HFFc6 (cell line): ENCODE measurements at regions not wholly inside any gene's neighbourhood (a gene's known extent, or its start where the extent isn't known, plus 50 kb on each side); places are given as distances from the start of the nearest gene placed in this dataset.

Source experiments
- DNase-seq: peaks from one replicate; pipeline ENCODE4 v3.0.0-alpha.2; 2018
- H3K27ac Mint-ChIP-seq: 2 replicates; pipeline ENCODE4 v1.8.0; 2020; ENCODE audit warnings: mild to moderate bottlenecking, mixed read lengths
- H3K27me3 Mint-ChIP-seq: 2 replicates; pipeline ENCODE4 v1.8.0; 2021; ENCODE audit warnings: mild to moderate bottlenecking, moderate library complexity, mixed read lengths; ENCODE audit not compliant: insufficient read depth
- H3K36me3 Mint-ChIP-seq: 2 replicates; pipeline ENCODE4 v1.8.0; 2021; ENCODE audit warnings: low read depth, mixed read lengths
- H3K4me1 Mint-ChIP-seq: 2 replicates; pipeline ENCODE4 v1.8.0; 2020; ENCODE audit warnings: low read depth, mixed read lengths
- H3K4me3 Mint-ChIP-seq: 2 replicates; pipeline ENCODE4 v1.8.0; 2020; ENCODE audit warnings: mild to moderate bottlenecking, moderate library complexity, mixed read lengths
- H3K9me3 Mint-ChIP-seq: 2 replicates; pipeline ENCODE4 v1.8.0; 2020; ENCODE audit warnings: mild to moderate bottlenecking, mixed read lengths
- CTCF ChIP-seq: fragments of 200-600 bp; sonication (generic); IDR thresholded peaks from 2 replicates; pipeline ENCODE4 v1.5.0; 2021; ENCODE audit warnings: antibody characterized with exemption, mild to moderate bottlenecking

- H3K4me1 Mint-ChIP-seq: no peaks in the 10 kb centered on the region
- peaks cover 47% of the 10 kb centered on the region for H3K9me3 Mint-ChIP-seq
- DNase-seq: no peak
- no peaks in the 10 kb centered on the region for H3K27me3 Mint-ChIP-seq
- no peak overlapping the region for H3K4me3 Mint-ChIP-seq
- H3K36me3 Mint-ChIP-seq: no peaks in the 10 kb centered on the region; the same call in 1 of the 2 replicates
- no peak overlapping the region for H3K27ac Mint-ChIP-seq
- no peak for TF ChIP-seq CTCF
Measured at GRCh38 chr7:21134631-21135030, 293.3 kb upstream of the SP4 start.

- Mint-ChIP-seq H3K4me1 (no peaks in the 10 kb centered on the region), H3K9me3 (peaks cover 42% of the 10 kb centered on the region), H3K36me3 (no peaks in the 10 kb centered on the region), H3K4me3 (no peak overlapping the region), H3K27me3 (no peaks in the 10 kb centered on the region), H3K27ac (no peak overlapping the region)
- no peak for TF ChIP-seq CTCF
- DNase-seq: no peak
Measured at GRCh38 chr7:21135437-21135836, 292.4 kb upstream of the SP4 start.

- no peak overlapping the region for H3K4me3 Mint-ChIP-seq
- H3K27ac Mint-ChIP-seq: no peak overlapping the region
- TF ChIP-seq CTCF: no peak
- H3K36me3 Mint-ChIP-seq: no peaks in the 10 kb centered on the region
- H3K4me1 Mint-ChIP-seq: no peaks in the 10 kb centered on the region
- no peak for DNase-seq
- H3K9me3 Mint-ChIP-seq: peaks cover 22% of the 10 kb centered on the region
- H3K27me3 Mint-ChIP-seq: no peaks in the 10 kb centered on the region
Measured at GRCh38 chr7:21137640-21138039, 290.2 kb upstream of the SP4 start.

GRCh38 chr7:21140622-21141021 lies 287.3 kb upstream of the SP4 start:
- H3K27me3 Mint-ChIP-seq: peaks cover 1% of the 10 kb centered on the region; the same call in 1 of the 2 replicates
- TF ChIP-seq CTCF: no peak
- peaks cover 4% of the 10 kb centered on the region; the same call in 1 of the 2 replicates for H3K36me3 Mint-ChIP-seq
- no peak overlapping the region for H3K27ac Mint-ChIP-seq
- peaks cover 20% of the 10 kb centered on the region for H3K9me3 Mint-ChIP-seq
- DNase-seq: no peak
- no peak overlapping the region for H3K4me3 Mint-ChIP-seq
- H3K4me1 Mint-ChIP-seq: no peaks in the 10 kb centered on the region

- Mint-ChIP-seq H3K27me3 (peaks cover 1% of the 10 kb centered on the region; the same call in 1 of the 2 replicates), H3K27ac (no peak overlapping the region), H3K9me3 (peaks cover 18% of the 10 kb centered on the region), H3K4me1 (no peaks in the 10 kb centered on the region), H3K4me3 (no peak overlapping the region), H3K36me3 (peaks cover 4% of the 10 kb centered on the region; the same call in 1 of the 2 replicates)
- no peak for TF ChIP-seq CTCF
- no peak for DNase-seq
Measured at GRCh38 chr7:21141476-21141875, 286.4 kb upstream of the SP4 start.

- Mint-ChIP-seq H3K27me3 (peaks cover 1% of the 10 kb centered on the region; the same call in 1 of the 2 replicates), H3K27ac (no peak overlapping the region), H3K9me3 (peaks cover 18% of the 10 kb centered on the region), H3K4me1 (no peaks in the 10 kb centered on the region), H3K36me3 (peaks cover 4% of the 10 kb centered on the region; the same call in 1 of the 2 replicates), H3K4me3 (no peak overlapping the region)
- DNase-seq: no peak
- TF ChIP-seq CTCF: no peak
Measured at GRCh38 chr7:21142081-21142480, 285.8 kb upstream of the SP4 start.
